Ramos (cell line): ENCODE measurements at regions not wholly inside any gene's neighbourhood (a gene's known extent, or its start where the extent isn't known, plus 50 kb on each side); places are given as distances from the start of the nearest gene placed in this dataset.

ENCODE experiments used
- in situ Hi-C: fragments of 300-500 bp; cut with MboI; formaldehyde crosslinking; loops from one replicate; pipeline ENCODE4 v1.14.3; 2022; ENCODE audit warnings: low sequenced_read_pairs; ENCODE audit not compliant: unreplicated experiment

DNA sequence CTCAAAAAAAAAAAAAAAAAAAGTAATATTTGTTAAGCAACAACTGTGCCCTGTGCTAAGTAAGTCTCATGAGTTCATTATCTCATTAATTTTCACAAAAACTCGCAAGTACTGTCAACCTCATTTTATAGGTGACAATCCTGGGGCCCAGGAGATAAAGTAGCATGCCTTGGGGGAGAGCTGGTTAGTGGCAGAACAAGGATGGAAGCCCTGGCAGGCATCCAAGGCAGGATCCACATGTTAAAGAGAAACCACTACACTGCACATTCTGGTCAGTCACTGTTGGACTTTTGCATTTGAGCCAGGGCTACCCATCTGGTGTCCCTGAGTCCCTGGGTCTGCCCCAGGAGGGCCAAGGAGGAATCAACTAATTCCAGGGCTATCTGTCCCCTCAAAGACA lies 54.6 kb downstream of the ZFP36L2 start:
- in situ Hi-C loops = loop anchor here (25.0 kb wide), 1 partner anchor 609 kb away; the partner anchor contains the start of gene MTA3

- in situ Hi-C loops = loop anchor here (25.0 kb wide), 1 partner anchor 608 kb away; the partner anchor contains the start of gene MTA3
Measured at GRCh38 chr2:43170405-43171105, 55.9 kb downstream of the ZFP36L2 start.

- in situ Hi-C loops = loop anchor here (25.0 kb wide), 1 partner anchor 608 kb away; the partner anchor contains the start of gene MTA3
Measured at GRCh38 chr2:43169987-43170386, 56.4 kb downstream of the ZFP36L2 start.

DNA sequence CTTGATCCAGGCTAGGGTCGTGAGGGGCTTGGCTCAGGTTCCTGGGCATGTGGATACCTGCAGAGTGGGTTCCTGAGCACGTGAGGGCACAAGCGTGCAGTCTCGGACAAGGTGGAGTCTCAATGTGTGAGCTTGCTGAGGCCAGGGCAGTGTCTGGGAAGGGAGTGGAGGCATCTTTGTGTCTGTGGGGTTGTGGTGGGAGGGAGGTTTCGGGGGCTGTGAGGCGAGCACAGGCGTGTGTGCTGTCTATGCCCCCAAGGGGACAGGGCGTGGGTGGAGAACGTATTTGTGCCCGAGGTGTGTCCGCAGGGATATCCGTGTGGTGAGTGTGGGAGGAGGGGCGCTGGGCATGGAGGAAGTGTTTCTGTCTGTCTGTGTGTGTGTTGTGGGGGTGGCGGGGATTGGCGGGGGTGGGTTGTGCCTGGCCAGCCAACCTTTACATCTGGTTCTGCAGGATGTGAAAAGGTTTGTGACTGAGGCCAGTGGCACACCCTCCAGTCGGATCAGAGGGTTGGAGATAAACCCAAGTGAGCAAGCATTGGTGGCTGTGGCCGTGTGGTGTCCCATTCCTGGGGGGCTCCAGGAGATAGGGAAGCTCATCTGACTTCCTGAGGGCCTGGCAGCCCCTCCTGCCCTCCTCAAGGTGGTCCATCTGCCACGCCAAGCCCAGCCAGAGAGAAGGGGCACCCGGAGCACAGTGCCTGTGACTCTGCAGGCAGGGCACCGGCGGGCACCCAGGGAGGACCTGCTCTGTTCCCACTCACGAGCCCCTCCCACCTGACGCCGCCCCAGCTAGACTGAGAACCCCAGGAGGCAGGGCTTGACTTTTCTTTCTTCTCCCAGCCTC lies 57.1 kb downstream of the ZFP36L2 start:
- in situ Hi-C loops = loop anchor here (25.0 kb wide), 1 partner anchor 607 kb away; the partner anchor contains the start of gene MTA3

GRCh38 chr2:43168016-43168369 lies 58.4 kb downstream of the ZFP36L2 start:
- in situ Hi-C loops = loop anchor here (25.0 kb wide), 1 partner anchor 606 kb away; the partner anchor contains the start of gene MTA3

DNA sequence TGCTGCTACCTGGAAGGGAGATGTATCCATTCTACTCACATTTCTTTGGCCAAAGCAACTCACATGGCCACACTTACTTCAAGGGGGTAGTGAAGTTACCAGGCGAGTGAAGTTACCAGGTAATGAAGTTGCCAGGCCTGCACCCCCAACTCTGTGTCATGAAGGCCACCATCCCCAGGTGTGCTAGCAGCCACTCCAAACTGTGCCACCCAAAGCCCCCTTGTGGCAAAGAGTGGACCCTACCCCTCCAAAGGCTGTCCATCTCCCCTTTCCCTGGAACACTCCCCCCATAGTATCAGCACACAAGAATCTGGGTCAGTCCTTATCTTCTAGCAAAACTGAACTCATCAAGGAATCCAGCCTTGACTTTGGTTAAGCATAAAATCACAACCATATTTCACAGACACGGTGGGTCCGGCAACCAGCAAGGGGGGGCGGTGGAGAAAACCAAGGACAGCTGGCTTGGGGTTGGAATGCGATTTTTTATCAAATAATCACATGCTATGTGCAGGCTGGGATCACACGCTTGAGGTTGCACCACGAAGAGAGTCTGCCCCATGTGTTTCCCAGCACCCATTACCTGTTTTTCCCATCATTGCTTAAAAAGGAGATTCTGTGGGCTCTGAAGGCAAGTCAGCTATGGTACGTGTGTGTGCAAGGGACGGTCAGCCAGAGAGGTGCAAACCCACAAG lies 60.9 kb downstream of the ZFP36L2 start:
- in situ Hi-C loops = loop anchor here (25.0 kb wide), 1 partner anchor 603 kb away; the partner anchor contains the start of gene MTA3

DNA sequence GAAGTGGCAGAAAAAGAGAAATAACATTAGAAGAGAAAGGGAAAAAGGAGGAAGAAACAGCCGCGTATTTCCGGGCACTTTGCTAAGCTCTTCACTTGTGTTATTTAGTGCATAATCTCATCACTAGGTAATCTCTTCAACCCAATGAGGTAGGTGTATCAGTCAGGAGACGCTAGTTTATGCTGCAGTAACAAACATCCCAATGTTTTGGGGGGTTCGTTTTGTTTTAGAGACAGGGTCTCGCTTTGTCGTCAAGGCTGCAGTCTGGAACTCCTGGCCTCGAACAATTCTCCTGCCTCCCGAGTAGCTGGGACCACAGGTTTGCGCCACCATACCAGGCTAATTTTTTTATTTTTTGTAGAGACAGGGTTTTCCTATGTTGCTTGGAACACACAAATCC lies 61.7 kb downstream of the ZFP36L2 start:
- in situ Hi-C loops = loop anchor here (25.0 kb wide), 1 partner anchor 602 kb away; the partner anchor contains the start of gene MTA3

GRCh38 chr2:43163584-43164270 lies 62.7 kb downstream of the ZFP36L2 start:
- in situ Hi-C loops = loop anchor here (25.0 kb wide), 1 partner anchor 601 kb away; the partner anchor contains the start of gene MTA3

GRCh38 chr2:43162511-43162776 lies 64.0 kb downstream of the ZFP36L2 start:
- in situ Hi-C loops = loop anchor here (25.0 kb wide), 1 partner anchor 600 kb away; the partner anchor contains the start of gene MTA3

DNA sequence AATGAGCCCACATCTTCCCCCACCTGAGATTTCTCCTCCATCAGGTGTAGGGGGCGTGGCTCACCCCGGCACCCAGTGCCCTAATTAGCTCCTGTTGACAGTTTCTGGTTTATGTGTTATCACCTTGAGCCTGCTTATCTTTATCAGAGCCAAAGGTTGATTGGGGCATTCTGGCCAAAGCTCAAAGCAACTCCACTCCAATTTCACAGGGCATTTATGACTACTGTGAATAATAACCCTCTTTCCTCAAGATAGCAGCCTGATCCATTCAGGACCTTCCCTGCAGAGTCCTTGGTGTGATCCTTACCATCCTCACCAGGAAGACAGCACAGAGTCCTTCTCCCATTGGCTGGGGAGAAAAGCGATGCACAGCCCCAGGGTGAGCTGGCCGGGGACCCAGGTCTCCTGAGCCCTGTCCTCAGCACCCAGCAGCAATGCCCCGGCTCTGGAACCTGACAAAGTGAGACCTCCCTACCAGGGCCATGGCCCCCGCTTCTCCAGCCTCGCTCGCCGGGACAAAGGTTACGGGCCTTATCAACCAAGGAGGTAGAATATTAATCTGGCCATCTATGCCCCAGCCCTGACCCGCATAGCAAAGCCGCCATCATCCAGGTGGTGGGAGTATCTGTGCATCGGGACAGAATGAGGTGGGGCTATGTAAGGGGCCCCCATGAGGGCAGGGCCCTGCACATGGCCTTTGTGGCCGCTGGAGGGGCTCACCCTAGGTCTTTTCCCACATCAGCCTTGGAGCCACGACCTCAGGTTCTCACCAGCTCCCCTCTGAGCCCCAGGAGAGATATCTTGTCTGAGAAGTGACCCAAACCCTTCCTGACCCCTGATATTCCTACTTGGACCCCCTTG lies 64.5 kb downstream of the ZFP36L2 start:
- in situ Hi-C loops = loop anchor here (25.0 kb wide), 1 partner anchor 600 kb away; the partner anchor contains the start of gene MTA3

DNA sequence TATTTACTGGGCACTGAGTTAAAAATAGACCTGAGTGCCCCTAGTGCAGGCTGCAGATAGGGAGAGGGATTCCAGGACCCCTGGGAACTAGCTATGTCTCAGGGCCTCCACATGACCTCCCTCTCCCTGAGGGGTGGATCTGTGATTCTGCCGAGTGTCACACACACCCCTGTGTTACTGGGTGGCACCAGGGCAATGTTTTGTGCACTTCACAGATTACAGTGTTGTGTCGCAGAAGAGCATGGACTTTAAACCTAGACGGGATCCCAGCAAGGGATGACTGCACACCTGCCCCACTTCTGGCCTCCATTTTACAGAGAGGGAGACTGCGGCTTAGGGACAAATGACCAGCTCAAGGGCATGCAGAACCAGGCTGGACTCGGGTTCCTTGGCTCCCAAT lies 65.6 kb downstream of the ZFP36L2 start:
- in situ Hi-C loops = loop anchor here (25.0 kb wide), 1 partner anchor 598 kb away; the partner anchor contains the start of gene MTA3

GRCh38 chr2:43159797-43160196 lies 66.6 kb downstream of the ZFP36L2 start:
- in situ Hi-C loops = loop anchor here (25.0 kb wide), 1 partner anchor 597 kb away; the partner anchor contains the start of gene MTA3

- in situ Hi-C loops = loop anchor here (25.0 kb wide), 1 partner anchor 596 kb away; the partner anchor contains the start of gene MTA3
Measured at GRCh38 chr2:43158259-43158880, 68.0 kb downstream of the ZFP36L2 start.

- in situ Hi-C loops = loop anchor here (25.0 kb wide), 1 partner anchor 595 kb away; the partner anchor contains the start of gene MTA3
Measured at GRCh38 chr2:43157506-43158246, 68.7 kb downstream of the ZFP36L2 start.

- in situ Hi-C loops = loop anchor here (25.0 kb wide), 1 partner anchor 594 kb away; the partner anchor contains the start of gene MTA3
Measured at GRCh38 chr2:43155851-43156411, 70.5 kb downstream of the ZFP36L2 start.

DNA sequence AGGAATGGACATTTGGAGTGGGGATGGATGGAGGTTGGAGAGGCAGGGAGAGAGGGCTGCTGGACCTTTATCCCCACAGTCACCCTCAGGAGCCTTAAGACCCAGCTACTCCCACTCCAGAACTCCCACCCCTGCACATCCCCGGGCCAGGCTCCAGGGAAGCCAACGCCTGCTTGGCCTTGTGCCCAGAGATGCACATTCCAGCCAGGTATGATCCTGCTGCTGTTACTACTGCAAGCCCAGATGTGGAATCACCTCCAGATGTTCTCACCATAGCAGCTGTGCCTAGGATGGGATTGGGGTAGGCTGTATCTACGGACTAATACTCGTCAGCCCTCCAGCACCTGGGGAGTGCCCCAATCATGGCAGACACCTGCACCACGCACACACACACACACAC lies 71.7 kb downstream of the ZFP36L2 start:
- in situ Hi-C loops = loop anchor here (25.0 kb wide), 1 partner anchor 592 kb away; the partner anchor contains the start of gene MTA3
